ENCODE measurements at regions not wholly inside any gene's neighbourhood (a gene's known extent, or its start where the extent isn't known, plus 50 kb on each side); places are given as distances from the start of the nearest gene placed in this dataset.
"Not testable (repeated sequence)": the region's sequence is repeated elsewhere in the genome, so short reads cannot be mapped to it uniquely, and the experiment has no call there.

DNA sequence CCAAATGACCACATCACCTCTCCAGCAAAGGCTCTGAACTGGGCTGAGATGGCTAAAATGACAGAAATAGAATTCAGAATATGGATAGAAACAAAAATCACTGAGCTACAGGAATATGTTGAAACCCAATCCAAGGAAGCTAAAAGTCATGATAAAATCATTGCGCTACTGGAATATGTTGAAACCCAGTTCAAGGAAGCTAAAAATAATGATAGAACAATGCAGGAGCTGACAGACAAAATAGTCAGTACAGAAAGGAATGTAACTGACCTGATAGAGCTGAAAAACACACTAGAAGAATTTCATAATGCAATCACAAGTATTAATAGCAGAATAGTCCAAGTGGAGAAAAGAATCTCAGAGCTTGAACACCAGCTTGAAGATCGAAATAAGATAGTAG lies 394.9 kb upstream of the GRAMD2B start:
- H3K9me3 ChIP-seq (ENCODE audit: control insufficient read depth in 4 of 4, low read length in 3 of 4) = peaks cover 0 to 8% (median 1%) of the 10 kb centered on the region in 4 donors

DNA sequence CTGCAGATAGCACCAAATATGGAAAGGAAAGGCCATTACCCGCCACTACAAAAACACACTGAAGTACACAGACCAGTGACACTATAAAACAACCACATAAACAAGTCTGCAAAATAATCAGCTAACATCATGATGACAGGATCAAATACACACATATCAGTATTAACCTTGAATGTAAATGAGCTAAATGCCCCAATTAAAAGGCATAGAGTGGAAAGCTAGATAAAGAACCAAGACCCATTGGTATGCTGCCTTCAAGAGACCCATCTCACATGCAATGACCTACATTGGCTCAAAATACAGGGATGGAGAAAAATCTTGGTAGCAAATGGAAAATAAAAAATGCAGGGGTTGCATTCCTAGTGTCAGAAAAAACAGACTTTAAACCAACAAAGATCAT lies 393.9 kb upstream of the GRAMD2B start:
- not testable (repeated sequence) for H3K9me3 ChIP-seq (ENCODE audit: control insufficient read depth in 4 of 4, low read length in 3 of 4); H3K9ac ChIP-seq (ENCODE audit: low read depth in 1 of 2, low read length in 2 of 2); DNase-seq (ENCODE audit: low spot score); H3K27ac ChIP-seq (ENCODE audit: low read depth in 1 of 2, low read length in 2 of 2); H3K4me1 ChIP-seq (ENCODE audit: control insufficient read depth in 4 of 4, insufficient read depth in 4 of 4, low read length in 3 of 4); H3K27me3 ChIP-seq (ENCODE audit: control insufficient read depth in 4 of 4, insufficient read depth in 4 of 4, low read length in 3 of 4); H3K4me3 ChIP-seq (ENCODE audit: low read depth in 1 of 3, low read length in 3 of 3); H3K36me3 ChIP-seq (ENCODE audit: control insufficient read depth in 4 of 4, insufficient read depth in 3 of 4, low read depth in 1 of 4, low read length in 3 of 4)
- 86% methylated on average over 1 of the region's 1 CpG for WGBS

More for the DNA sequence above, 394.9 kb upstream of the GRAMD2B start:
- no peak for TF ChIP-seq NR2F2 (IDR thresholded peaks at IDR 0.05)
- no peak for TF ChIP-seq TAF1 (conservative IDR thresholded peaks at IDR 0.05)
- TF ChIP-seq HNF4G (IDR thresholded peaks at IDR 0.05) = no peak
- TF ChIP-seq YY1 (IDR thresholded peaks at IDR 0.05) = no peak
- no peak for TF ChIP-seq HNF4A (conservative IDR thresholded peaks at IDR 0.05)
- TF ChIP-seq, protein P1, sequence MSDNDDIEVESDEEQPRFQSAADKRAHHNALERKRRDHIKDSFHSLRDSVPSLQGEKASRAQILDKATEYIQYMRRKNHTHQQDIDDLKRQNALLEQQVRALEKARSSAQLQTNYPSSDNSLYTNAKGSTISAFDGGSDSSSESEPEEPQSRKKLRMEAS (IDR thresholded peaks at IDR 0.05) = no peak
- TF ChIP-seq SP1 (IDR thresholded peaks at IDR 0.05) = no peak
- TF ChIP-seq FOXA1 (IDR thresholded peaks at IDR 0.05) = no peak
- TF ChIP-seq EGR1 (IDR thresholded peaks at IDR 0.05; ENCODE audit: low read depth in 2 of 2) = no peak
- TF ChIP-seq RXRA (IDR thresholded peaks at IDR 0.05) = no peak
- no peak for TF ChIP-seq RAD21 (IDR thresholded peaks at IDR 0.05)
- Histone ChIP-seq H3K4me3 (ENCODE audit: low read depth in 1 of 3, low read length in 3 of 3) (no peak overlapping the region), H3K36me3 (ENCODE audit: control insufficient read depth in 4 of 4, insufficient read depth in 3 of 4, low read depth in 1 of 4, low read length in 3 of 4) (no peaks in the 10 kb centered on the region), H3K4me1 (ENCODE audit: control insufficient read depth in 4 of 4, insufficient read depth in 4 of 4, low read length in 3 of 4) (no peaks in the 10 kb centered on the region), H3K27ac (ENCODE audit: low read depth in 1 of 2, low read length in 2 of 2) (no peak overlapping the region), H3K9ac (ENCODE audit: low read depth in 1 of 2, low read length in 2 of 2) (no peak overlapping the region), H3K27me3 (ENCODE audit: control insufficient read depth in 4 of 4, insufficient read depth in 4 of 4, low read length in 3 of 4) (no peaks in the 10 kb centered on the region)
- DNase-seq (ENCODE audit: low spot score) = no peak
- 88% methylated on average over 2 of the region's 2 CpGs for WGBS

DNA sequence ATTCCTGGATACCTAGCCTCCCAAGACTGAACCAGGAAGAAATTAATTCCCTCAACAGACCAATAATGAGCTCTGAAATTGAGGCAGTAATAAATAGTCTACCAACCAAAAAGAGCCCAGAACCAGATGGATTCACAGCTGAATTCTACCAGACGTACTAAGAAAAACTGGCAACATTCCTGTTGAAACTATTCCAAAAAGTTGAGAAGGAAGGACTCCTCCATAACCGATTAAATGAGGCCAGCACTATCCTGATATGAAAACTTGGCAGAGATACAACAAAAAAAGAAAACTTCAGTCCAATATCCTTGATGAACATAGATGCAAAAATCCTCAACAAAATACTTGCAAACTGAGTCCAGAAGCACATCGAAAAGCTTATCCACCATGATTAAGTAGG lies 392.5 kb upstream of the GRAMD2B start:
- no peak overlapping the region for H3K27ac ChIP-seq (ENCODE audit: low read depth in 1 of 2, low read length in 2 of 2)
- no peaks in the 10 kb centered on the region for H3K4me1 ChIP-seq (ENCODE audit: control insufficient read depth in 4 of 4, insufficient read depth in 4 of 4, low read length in 3 of 4)
- no peak overlapping the region for H3K4me3 ChIP-seq (ENCODE audit: low read depth in 1 of 3, low read length in 3 of 3)
- H3K27me3 ChIP-seq (ENCODE audit: control insufficient read depth in 4 of 4, insufficient read depth in 4 of 4, low read length in 3 of 4) = no peaks in the 10 kb centered on the region
- 65% methylated on average over 3 of the region's 3 CpGs for WGBS
- DNase-seq (ENCODE audit: low spot score) = no peak
- H3K9ac ChIP-seq (ENCODE audit: low read depth in 1 of 2, low read length in 2 of 2) = no peak overlapping the region
- TF ChIP-seq RXRA (IDR thresholded peaks at IDR 0.05) = no peak
- TF ChIP-seq, protein P2, sequence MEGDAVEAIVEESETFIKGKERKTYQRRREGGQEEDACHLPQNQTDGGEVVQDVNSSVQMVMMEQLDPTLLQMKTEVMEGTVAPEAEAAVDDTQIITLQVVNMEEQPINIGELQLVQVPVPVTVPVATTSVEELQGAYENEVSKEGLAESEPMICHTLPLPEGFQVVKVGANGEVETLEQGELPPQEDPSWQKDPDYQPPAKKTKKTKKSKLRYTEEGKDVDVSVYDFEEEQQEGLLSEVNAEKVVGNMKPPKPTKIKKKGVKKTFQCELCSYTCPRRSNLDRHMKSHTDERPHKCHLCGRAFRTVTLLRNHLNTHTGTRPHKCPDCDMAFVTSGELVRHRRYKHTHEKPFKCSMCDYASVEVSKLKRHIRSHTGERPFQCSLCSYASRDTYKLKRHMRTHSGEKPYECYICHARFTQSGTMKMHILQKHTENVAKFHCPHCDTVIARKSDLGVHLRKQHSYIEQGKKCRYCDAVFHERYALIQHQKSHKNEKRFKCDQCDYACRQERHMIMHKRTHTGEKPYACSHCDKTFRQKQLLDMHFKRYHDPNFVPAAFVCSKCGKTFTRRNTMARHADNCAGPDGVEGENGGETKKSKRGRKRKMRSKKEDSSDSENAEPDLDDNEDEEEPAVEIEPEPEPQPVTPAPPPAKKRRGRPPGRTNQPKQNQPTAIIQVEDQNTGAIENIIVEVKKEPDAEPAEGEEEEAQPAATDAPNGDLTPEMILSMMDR (IDR thresholded peaks at IDR 0.05; ENCODE audit: low read depth, low read length, missing input control) = no peak
- H3K9me3 ChIP-seq (ENCODE audit: control insufficient read depth in 4 of 4, low read length in 3 of 4) = peaks cover 0 to 8% (median 1%) of the 10 kb centered on the region in 4 donors
- no peaks in the 10 kb centered on the region for H3K36me3 ChIP-seq (ENCODE audit: control insufficient read depth in 4 of 4, insufficient read depth in 3 of 4, low read depth in 1 of 4, low read length in 3 of 4)

DNA sequence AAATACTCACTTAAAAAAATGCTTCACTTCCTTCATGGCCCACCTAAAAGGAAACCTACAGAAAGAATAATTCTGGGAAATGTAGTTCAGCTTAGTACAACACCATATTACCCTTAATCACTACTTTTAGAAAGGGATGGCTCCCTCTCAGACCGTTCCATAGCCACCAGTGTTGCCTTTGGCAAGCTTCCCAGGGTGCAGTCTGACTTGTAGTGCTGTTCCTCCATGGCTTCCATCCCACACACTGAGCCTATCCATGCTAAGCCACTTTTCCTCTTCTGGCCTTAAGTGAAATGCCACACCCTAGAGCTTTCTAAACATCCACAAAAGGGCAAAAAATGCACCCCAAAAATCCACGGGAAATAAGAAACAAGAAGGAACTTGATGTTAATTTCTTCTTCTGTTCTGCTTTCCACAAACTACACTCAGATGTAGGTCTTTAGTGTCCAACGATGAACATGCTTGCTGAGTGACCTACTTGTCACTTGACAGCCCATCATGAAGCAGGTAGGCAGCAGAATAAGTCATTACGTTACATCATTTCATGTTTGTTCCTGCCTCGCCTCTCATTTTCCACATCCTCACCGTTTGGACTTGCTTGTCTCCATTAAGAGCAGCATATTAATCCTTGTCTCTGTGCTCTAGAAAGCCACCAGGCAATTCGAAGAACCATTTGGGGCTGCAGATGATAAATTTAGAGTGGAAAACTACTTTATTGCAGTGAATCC lies 391.1 kb upstream of the GRAMD2B start:
- no peak overlapping the region for H3K27ac ChIP-seq (ENCODE audit: low read depth in 1 of 2, low read length in 2 of 2)
- H3K4me3 ChIP-seq (ENCODE audit: low read depth in 1 of 3, low read length in 3 of 3) = no peak overlapping the region
- no peaks in the 10 kb centered on the region for H3K4me1 ChIP-seq (ENCODE audit: control insufficient read depth in 4 of 4, insufficient read depth in 4 of 4, low read length in 3 of 4)
- H3K9me3 ChIP-seq (ENCODE audit: control insufficient read depth in 4 of 4, low read length in 3 of 4) = peaks cover 0 to 8% (median 1%) of the 10 kb centered on the region in 4 donors
- H3K27me3 ChIP-seq (ENCODE audit: control insufficient read depth in 4 of 4, insufficient read depth in 4 of 4, low read length in 3 of 4) = no peaks in the 10 kb centered on the region
- 73% methylated on average over 7 of the region's 7 CpGs for WGBS
- no peak overlapping the region for H3K9ac ChIP-seq (ENCODE audit: low read depth in 1 of 2, low read length in 2 of 2)
- H3K36me3 ChIP-seq (ENCODE audit: control insufficient read depth in 4 of 4, insufficient read depth in 3 of 4, low read depth in 1 of 4, low read length in 3 of 4) = no peaks in the 10 kb centered on the region
- DNase-seq (ENCODE audit: low spot score) = no peak
- TF ChIP-seq RAD21 (IDR thresholded peaks at IDR 0.05) = no peak

Data from liver (tissue), 8 donors.